Left ventricle myocardium inferior (tissue), 1 donor: ENCODE measurements at regions not wholly inside any gene's neighbourhood (a gene's known extent, or its start where the extent isn't known, plus 50 kb on each side); places are given as distances from the start of the nearest gene placed in this dataset.
A peak's percentile ranks its signal among the peaks of the same experiment; 100 is the strongest.
"Not testable (repeated sequence)": the region's sequence is repeated elsewhere in the genome, so short reads cannot be mapped to it uniquely, and the experiment has no call there.

ENCODE experiments used
- DNase-seq: peaks from one replicate; pipeline ENCODE4 v3.0.0-alpha.2; 2020
- H3K27ac ChIP-seq: fragments of 200-600 bp; replicated peaks from 2 replicates; pipeline ENCODE4 v1.8.0; 2021
- H3K27me3 ChIP-seq: fragments of 200-600 bp; 2 replicates; pipeline ENCODE4 v1.8.0; 2021; ENCODE audit warnings: low read depth
- H3K36me3 ChIP-seq: fragments of 200-600 bp; 2 replicates; pipeline ENCODE4 v1.8.0; 2021
- H3K4me1 ChIP-seq: fragments of 200-600 bp; 2 replicates; pipeline ENCODE4 v1.8.0; 2021
- H3K4me3 ChIP-seq: fragments of 200-600 bp; 2 replicates; pipeline ENCODE4 v1.8.0; 2021; ENCODE audit warnings: mild to moderate bottlenecking, moderate library complexity
- H3K9me3 ChIP-seq: fragments of 200-600 bp; replicated peaks from 2 replicates; pipeline ENCODE4 v1.8.0; 2021
- CTCF ChIP-seq: fragments of 200-600 bp; IDR thresholded peaks from 2 replicates; pipeline ENCODE4 v1.8.0; 2021; ENCODE audit warnings: antibody characterized with exemption, mild to moderate bottlenecking, borderline replicate concordance
- intact Hi-C: fragments of 100-400 bp; cut with micrococcal nuclease; formaldehyde crosslinking; loops from one replicate; pipeline ENCODE4 v1.11.0; 2022
- donor health status: DM: no; HTN: yes; CAD: no; lungs with severe emphysema.

DNA sequence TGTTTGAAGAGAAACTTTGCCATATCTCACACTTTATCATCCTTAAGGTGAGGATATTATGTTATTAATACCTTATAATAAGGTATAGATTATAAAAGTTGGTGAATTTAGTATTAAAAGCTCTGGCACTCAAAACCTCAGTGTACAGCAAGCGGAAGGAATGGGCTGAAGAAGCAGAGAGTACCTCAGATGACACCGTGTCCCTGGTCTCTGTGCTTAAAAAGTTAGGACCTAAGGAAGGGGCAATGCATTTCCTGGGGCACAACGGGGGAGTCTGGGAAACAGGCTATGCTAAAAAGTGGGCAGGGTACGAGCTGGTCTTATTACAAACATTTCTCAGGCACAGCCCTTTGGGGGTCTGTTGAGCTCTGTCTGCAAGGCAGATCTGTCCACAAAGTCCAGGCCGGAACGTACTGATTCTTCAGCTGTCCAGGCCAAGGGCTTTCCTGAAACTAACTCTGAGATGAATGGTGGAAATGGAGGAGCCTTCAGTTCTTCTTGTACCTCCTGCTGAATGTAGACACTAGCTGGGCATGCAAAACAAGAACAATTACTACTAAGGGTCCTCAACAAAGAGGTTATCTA is 202.7 kb downstream of the POM121L12 start:
- peak overlapping the region; percentile 84 for H3K27ac ChIP-seq
- intact Hi-C loops = no loop called here
- peak overlapping the region; percentile 64 for H3K4me3 ChIP-seq

GRCh38 chr7:53239151-53239550 is 203.7 kb downstream of the POM121L12 start:
- H3K4me3 ChIP-seq = peak overlapping the region; percentile 64
- H3K4me1 ChIP-seq, DNase-seq, H3K27me3 ChIP-seq, H3K36me3 ChIP-seq, intact Hi-C loops, H3K9me3 ChIP-seq: not testable (repeated sequence)
- peak overlapping the region; percentile 84 for H3K27ac ChIP-seq

More for the DNA sequence above, 202.7 kb downstream of the POM121L12 start:
- H3K27me3 ChIP-seq = no peaks in the 10 kb centered on the region
- no peak for DNase-seq
- H3K9me3 ChIP-seq = no peaks in the 10 kb centered on the region
- no peak for TF ChIP-seq CTCF
- H3K4me1 ChIP-seq = no peaks in the 10 kb centered on the region
- no peaks in the 10 kb centered on the region for H3K36me3 ChIP-seq

GRCh38 chr7:53245721-53246120 is 210.3 kb downstream of the POM121L12 start:
- intact Hi-C loops = no loop called here
- H3K4me1 ChIP-seq = no peaks in the 10 kb centered on the region
- H3K9me3 ChIP-seq = peaks cover 5% of the 10 kb centered on the region
- no peak for DNase-seq
- no peak for TF ChIP-seq CTCF
- no peaks in the 10 kb centered on the region for H3K27me3 ChIP-seq
- H3K27ac ChIP-seq = no peak overlapping the region
- no peaks in the 10 kb centered on the region for H3K36me3 ChIP-seq
- no peak overlapping the region for H3K4me3 ChIP-seq

- no peak overlapping the region for H3K4me3 ChIP-seq
- intact Hi-C loops = no loop called here
- TF ChIP-seq CTCF = no peak
Measured at GRCh38 chr7:53246957-53247356, 211.5 kb downstream of the POM121L12 start.

GRCh38 chr7:53252539-53252938 is 217.1 kb downstream of the POM121L12 start:
- no peak overlapping the region for H3K4me3 ChIP-seq
- no peaks in the 10 kb centered on the region for H3K4me1 ChIP-seq

More at GRCh38 chr7:53246957-53247356, 211.5 kb downstream of the POM121L12 start:
- H3K9me3 ChIP-seq = peaks cover 5% of the 10 kb centered on the region
- no peaks in the 10 kb centered on the region for H3K4me1 ChIP-seq
- no peak overlapping the region for H3K27ac ChIP-seq
- no peaks in the 10 kb centered on the region for H3K36me3 ChIP-seq
- no peaks in the 10 kb centered on the region for H3K27me3 ChIP-seq
- no peak for DNase-seq

More at GRCh38 chr7:53252539-53252938, 217.1 kb downstream of the POM121L12 start:
- TF ChIP-seq CTCF = no peak
- Histone ChIP-seq H3K9me3 (peaks cover 10% of the 10 kb centered on the region), H3K27me3 (no peaks in the 10 kb centered on the region), H3K27ac (no peak overlapping the region), H3K36me3 (no peaks in the 10 kb centered on the region)
- intact Hi-C loops = no loop called here
- no peak for DNase-seq
